ENCODE measurements at regions not wholly inside any gene's neighbourhood (a gene's known extent, or its start where the extent isn't known, plus 50 kb on each side); places are given as distances from the start of the nearest gene placed in this dataset.
"Not testable (repeated sequence)": the region's sequence is repeated elsewhere in the genome, so short reads cannot be mapped to it uniquely, and the experiment has no call there.

- no peak for DNase-seq
These were observed 549.4 kb upstream of the SALL3 start for GRCh38 chr18:78430131-78430758.

- DNase-seq: no peak
These were observed 548.0 kb upstream of the SALL3 start for GRCh38 chr18:78431606-78432005.

GRCh38 chr18:78433562-78433961 lies 546.1 kb upstream of the SALL3 start:
- DNase-seq: no peak

- no peak for DNase-seq
These were observed 543.5 kb upstream of the SALL3 start for GRCh38 chr18:78436110-78436509.

- DNase-seq: not testable (repeated sequence)
These were observed 541.4 kb upstream of the SALL3 start for GRCh38 chr18:78438235-78438634.

GRCh38 chr18:78445880-78446279 lies 533.7 kb upstream of the SALL3 start:
- no peak for DNase-seq

- DNase-seq: no peak
These were observed 532.4 kb upstream of the SALL3 start for GRCh38 chr18:78447211-78447610.

GRCh38 chr18:78448106-78448505 lies 531.5 kb upstream of the SALL3 start:
- DNase-seq: no peak

- no peak for DNase-seq
These were observed 531.0 kb upstream of the SALL3 start for GRCh38 chr18:78448591-78448990.

- no peak for DNase-seq
These were observed 525.4 kb upstream of the SALL3 start for GRCh38 chr18:78454221-78454620.

- no peak for DNase-seq
These were observed 524.2 kb upstream of the SALL3 start for GRCh38 chr18:78455386-78455785.

- no peak for DNase-seq
These were observed 522.6 kb upstream of the SALL3 start for GRCh38 chr18:78457011-78457410.

GRCh38 chr18:78457731-78458130 lies 521.9 kb upstream of the SALL3 start:
- no peak for DNase-seq

GRCh38 chr18:78458356-78458755 lies 521.3 kb upstream of the SALL3 start:
- DNase-seq: no peak

GRCh38 chr18:78459668-78460067 lies 520.0 kb upstream of the SALL3 start:
- DNase-seq: no peak

- no peak for DNase-seq
These were observed 519.1 kb upstream of the SALL3 start for GRCh38 chr18:78460558-78460957.

GRCh38 chr18:78473563-78473962 lies 506.1 kb upstream of the SALL3 start:
- DNase-seq: no peak

GRCh38 chr18:78477840-78478239 lies 501.8 kb upstream of the SALL3 start:
- DNase-seq: no peak

- no peak for DNase-seq
These were observed 500.2 kb upstream of the SALL3 start for GRCh38 chr18:78479443-78479842.

- no peak for DNase-seq
These were observed 499.2 kb upstream of the SALL3 start for GRCh38 chr18:78480262-78481054.

GRCh38 chr18:78482378-78482777 lies 497.2 kb upstream of the SALL3 start:
- no peak for DNase-seq

GRCh38 chr18:78487649-78488048 lies 492.0 kb upstream of the SALL3 start:
- no peak for DNase-seq

GRCh38 chr18:78492064-78492812 lies 487.4 kb upstream of the SALL3 start:
- DNase-seq: no peak

- DNase-seq: no peak
These were observed 486.7 kb upstream of the SALL3 start for GRCh38 chr18:78492813-78493371.
